GM12873 (cell line): ENCODE measurements at regions not wholly inside any gene's neighbourhood (a gene's known extent, or its start where the extent isn't known, plus 50 kb on each side); places are given as distances from the start of the nearest gene placed in this dataset.

Experiments
- TF ChIP-seq, protein P1 (sequence below): IDR thresholded peaks from 2 replicates; pipeline ENCODE4 v1.5.1; 2012; ENCODE audit warnings: low read depth, mild to moderate bottlenecking, moderate library complexity, low read length, control low read depth; ENCODE audit not compliant: insufficient read depth; ENCODE audit errors: missing control alignments

DNA sequence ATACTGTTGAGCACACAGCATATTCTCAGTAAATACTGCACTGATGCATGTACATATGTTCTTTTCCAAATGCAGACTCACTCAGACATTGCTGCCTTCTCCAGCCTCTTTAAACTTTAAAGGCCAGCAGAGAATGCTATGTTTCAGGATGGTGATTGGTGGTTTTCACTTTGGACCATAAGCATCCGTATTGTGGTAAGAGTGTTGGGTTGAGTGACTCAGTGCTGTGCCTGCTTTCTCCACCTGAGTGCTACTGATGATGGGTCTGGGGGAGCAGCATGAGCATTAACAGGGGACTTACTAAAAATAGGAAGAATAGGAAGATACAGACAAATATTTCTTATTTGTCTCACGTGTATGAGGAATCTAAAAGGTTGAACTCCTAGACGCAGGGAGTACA lies 56.3 kb upstream of the ZNF92 start:
- TF ChIP-seq, protein P1, sequence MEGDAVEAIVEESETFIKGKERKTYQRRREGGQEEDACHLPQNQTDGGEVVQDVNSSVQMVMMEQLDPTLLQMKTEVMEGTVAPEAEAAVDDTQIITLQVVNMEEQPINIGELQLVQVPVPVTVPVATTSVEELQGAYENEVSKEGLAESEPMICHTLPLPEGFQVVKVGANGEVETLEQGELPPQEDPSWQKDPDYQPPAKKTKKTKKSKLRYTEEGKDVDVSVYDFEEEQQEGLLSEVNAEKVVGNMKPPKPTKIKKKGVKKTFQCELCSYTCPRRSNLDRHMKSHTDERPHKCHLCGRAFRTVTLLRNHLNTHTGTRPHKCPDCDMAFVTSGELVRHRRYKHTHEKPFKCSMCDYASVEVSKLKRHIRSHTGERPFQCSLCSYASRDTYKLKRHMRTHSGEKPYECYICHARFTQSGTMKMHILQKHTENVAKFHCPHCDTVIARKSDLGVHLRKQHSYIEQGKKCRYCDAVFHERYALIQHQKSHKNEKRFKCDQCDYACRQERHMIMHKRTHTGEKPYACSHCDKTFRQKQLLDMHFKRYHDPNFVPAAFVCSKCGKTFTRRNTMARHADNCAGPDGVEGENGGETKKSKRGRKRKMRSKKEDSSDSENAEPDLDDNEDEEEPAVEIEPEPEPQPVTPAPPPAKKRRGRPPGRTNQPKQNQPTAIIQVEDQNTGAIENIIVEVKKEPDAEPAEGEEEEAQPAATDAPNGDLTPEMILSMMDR = no peak

GRCh38 chr7:65310761-65311160 lies 62.9 kb upstream of the ZNF92 start:
- TF ChIP-seq, protein P1 = no peak

- TF ChIP-seq, protein P1 = no peak
Observed at GRCh38 chr7:65308300-65308678, 65.4 kb upstream of the ZNF92 start.

GRCh38 chr7:65307651-65308299 lies 65.9 kb upstream of the ZNF92 start:
- TF ChIP-seq, protein P1 = peak; percentile 82

DNA sequence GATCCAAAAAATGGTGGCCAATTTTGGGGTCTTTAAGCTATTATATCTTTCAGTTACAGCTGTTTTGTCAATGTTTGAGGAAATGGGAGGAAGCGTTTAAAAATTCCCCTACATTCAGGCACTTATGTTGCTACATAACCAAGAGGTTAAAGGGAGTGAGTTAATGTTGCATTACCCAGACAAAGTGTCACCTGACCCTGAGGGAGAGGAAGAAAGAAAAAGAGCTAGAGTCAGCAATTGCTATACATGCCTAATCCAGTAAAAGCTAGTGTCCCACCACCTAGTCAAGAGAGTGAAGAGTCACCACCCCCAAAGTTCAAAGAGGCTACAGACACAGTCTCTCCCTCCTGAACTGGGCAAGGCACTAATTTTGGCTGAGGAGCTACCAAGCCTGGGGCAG lies 69.5 kb upstream of the ZNF92 start:
- TF ChIP-seq, protein P1 = no peak

- TF ChIP-seq, protein P1 = no peak
Observed at GRCh38 chr7:65302883-65303282, 70.8 kb upstream of the ZNF92 start.

GRCh38 chr7:65301007-65301406 lies 72.6 kb upstream of the ZNF92 start:
- TF ChIP-seq, protein P1 = no peak
